Heart right ventricle (tissue), 16 donors: ENCODE measurements at regions not wholly inside any gene's neighbourhood (a gene's known extent, or its start where the extent isn't known, plus 50 kb on each side); places are given as distances from the start of the nearest gene placed in this dataset.

Source experiments
- ATAC-seq, 8 donors: fragments of 200-7000 bp; cut with Tn5 transposase; one replicate each; pipeline ENCODE4 v1.9.1; 2020; ENCODE audit warnings: mild to moderate bottlenecking in 8 of 8, moderate library complexity in 8 of 8, moderate number of reproducible peaks in 1 of 8
- DNase-seq, 2 donors: peaks; one replicate each; pipeline ENCODE4 v3.0.0-alpha.2; 2020
- H3K27ac ChIP-seq, 10 donors: fragments of 200-600 bp; sonication (generic) in 2 of 10; one replicate each; pipeline versions ENCODE4 v1.5.0 to v1.8.0; 2020 to 2022; ENCODE audit warnings: mild to moderate bottlenecking in 3 of 10
- H3K27me3 ChIP-seq, 7 donors: fragments of 200-600 bp; one replicate each; pipeline ENCODE4 v1.8.0; 2021 to 2022; ENCODE audit warnings: mild to moderate bottlenecking in 2 of 7
- H3K36me3 ChIP-seq, 9 donors: fragments of 200-600 bp; sonication (generic) in 1 of 9; one replicate each; pipeline versions ENCODE4 v1.5.0 to v1.8.0; 2020 to 2022; ENCODE audit warnings: mild to moderate bottlenecking in 2 of 9
- H3K4me1 ChIP-seq, 9 donors: fragments of 200-600 bp; sonication (generic) in 1 of 9; one replicate each; pipeline versions ENCODE4 v1.5.0 to v1.8.0; 2020 to 2022; ENCODE audit warnings: mild to moderate bottlenecking in 4 of 9
- H3K4me3 ChIP-seq, 10 donors: fragments of 200-600 bp; sonication (generic) in 2 of 10; one replicate each; pipeline versions ENCODE4 v1.5.0 to v1.8.0; 2020 to 2022; ENCODE audit warnings: mild to moderate bottlenecking in 7 of 10, moderate library complexity in 2 of 10
- H3K9me3 ChIP-seq, 11 donors: fragments of 200-600 bp in 10 of 11; sonication (generic) in 2 of 11; one replicate each; pipeline versions ENCODE4 v1.5.0 to v1.8.0; 2013 to 2022; ENCODE audit warnings: mild to moderate bottlenecking in 2 of 11, control low read depth in 1 of 11, moderate library complexity in 1 of 11
- CTCF ChIP-seq, 9 donors: fragments of 200-600 bp; sonication (generic) in 2 of 9; IDR thresholded peaks; one replicate each; pipeline versions ENCODE4 v1.5.0 to v1.8.0; 2021 to 2022; ENCODE audit warnings: antibody characterized with exemption in 9 of 9, mild to moderate bottlenecking in 5 of 9, moderate library complexity in 1 of 9
- WGBS, 2 donors: extraction: QIAGEN DNeasy Blood & Tissue Kit; methylation state at CpG; one replicate each; pipeline ENCODE4 v1.1.7; 2013; ENCODE audit warnings: inconsistent platforms in 1 of 2; 5-methylcytosine and 5-hydroxymethylcytosine counted together
- intact Hi-C, 10 donors: fragments of 100-400 bp; cut with DNase I; formaldehyde crosslinking; loops; one replicate each; pipeline versions ENCODE4 v1.11.1 to v1.14.2; 2022
- donor health status: Arrhythmogenic right ventricular cardiomyopathy.
- donor health status: ischemic (EF 13 %, LVEDD 7.1; RV severe dilation, severe dysfunction).
- donor health status: healthy with polysubstance abuse.
- donor health status: DM: no; HTN: yes; CAD: no.
- donor health status: DM: no; HTN: no; CAD: no.
- donor health status: ischemic (EF 25% LVEDD 6.9; RV normal size, moderate dysfunction).
- donor health status: ischemic (EF 25% LVEDD 5.7; RV mildly dilated, moderate dysfunction).
- donor health status: healthy.
- donor health status: DM: yes; HTN: yes; CAD: no.
- donor health status: Ischemic cardiomyopathy.
- donor health status: ischemic (EF 35%, LVEDD 5.7; RV mildly dilated, moderate dysfunction).
- donor health status: nonischemic (EF 11% LVEDD 7.7; RV severe dilation, severe dysfunction).
- donor health status: DM: yes; HTN: yes; CAD: no.
- donor health status: PGD.
- donor health status: ischemic (EF 29% LVEDD 5.4; RV normal size, mild dysfunction).
- donor health status: nonischemic (EF 23%, LVEDD 6.1; RV moderate dilation, normal function).

DNA sequence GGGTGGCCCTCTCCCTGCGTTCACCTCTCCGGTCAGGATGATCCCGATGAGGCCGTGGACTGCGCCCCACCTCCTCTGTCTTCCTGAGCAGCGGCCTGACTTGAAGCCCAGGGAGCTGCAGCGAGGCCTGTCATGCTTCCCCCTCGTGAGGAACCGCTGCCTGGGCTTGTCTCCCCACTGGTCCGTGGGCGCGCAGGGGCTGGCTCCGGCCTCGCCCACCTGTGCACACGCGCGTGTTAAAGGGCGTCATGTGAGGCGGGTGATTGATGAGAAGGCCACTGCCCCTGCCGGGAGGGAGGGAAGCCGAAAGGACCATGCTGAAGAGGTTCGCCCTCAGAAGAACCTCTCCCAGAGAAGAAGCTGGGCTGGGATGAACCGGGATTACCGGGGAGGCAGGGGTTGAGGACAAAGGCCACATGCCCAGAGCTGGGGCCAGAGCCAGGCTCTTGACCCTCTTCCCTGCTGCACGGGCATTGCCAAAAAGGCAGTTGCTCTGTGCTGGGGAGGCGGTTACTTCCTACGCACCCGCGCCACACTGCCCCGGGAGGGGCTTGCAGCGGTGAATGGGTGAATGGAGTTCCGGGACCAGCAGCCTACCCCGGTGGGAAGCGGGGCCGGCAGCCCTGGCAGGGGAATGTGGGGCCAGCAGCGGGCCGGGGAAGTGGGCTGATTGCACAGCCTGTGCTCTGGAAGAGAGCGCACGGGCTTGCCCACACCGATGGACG lies 85.9 kb upstream of the GSE1 start:
- Histone ChIP-seq H3K36me3 (no peaks in the 10 kb centered on the region), H3K4me3 (no peak overlapping the region), H3K4me1 (peaks cover 25 to 70% (median 57%) of the 10 kb centered on the region in 9 donors), H3K27me3 (no peaks in the 10 kb centered on the region), H3K27ac (peak overlapping the region in 1 of 10 donors; percentile 30), H3K9me3 (no peaks in the 10 kb centered on the region)
- no peak for TF ChIP-seq CTCF (IDR thresholded peaks at IDR 0.05)
- intact Hi-C loops: no loop called here
- ATAC-seq: no peak
- WGBS, 2 donors: 82 to 83% methylated on average over 41 of the region's 41 CpGs
- no peak for DNase-seq

DNA sequence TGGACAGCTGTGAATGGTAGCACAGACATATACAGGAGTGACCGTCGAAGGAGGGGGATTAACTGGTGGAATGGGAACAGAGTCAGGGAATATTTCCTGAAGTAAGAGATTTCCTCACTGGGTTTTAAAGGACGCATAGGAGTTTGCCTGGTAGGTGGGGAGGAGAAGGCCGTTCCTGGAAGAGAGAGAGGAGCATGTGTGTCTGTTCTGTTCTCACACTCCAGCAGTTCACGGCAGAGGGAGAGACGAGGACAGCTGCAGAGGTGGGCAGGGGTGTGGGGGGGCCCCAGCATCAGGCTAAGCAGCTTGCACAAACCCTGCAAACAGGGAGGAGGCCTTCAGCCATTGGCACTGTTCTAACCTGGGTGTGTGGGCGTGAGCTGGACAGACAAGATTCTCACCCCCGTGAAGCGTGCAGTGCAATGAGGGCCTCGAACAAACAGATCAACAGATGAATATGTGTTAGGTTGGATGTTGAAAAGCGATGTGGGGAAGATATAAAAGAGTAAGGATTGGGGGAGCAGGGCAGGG lies 85.3 kb upstream of the GSE1 start:
- Histone ChIP-seq H3K27ac (peak overlapping the region in 1 of 10 donors; percentile 30), H3K27me3 (no peaks in the 10 kb centered on the region), H3K4me1 (peaks cover 25 to 66% (median 56%) of the 10 kb centered on the region in 9 donors), H3K9me3 (no peaks in the 10 kb centered on the region), H3K4me3 (no peak overlapping the region), H3K36me3 (no peaks in the 10 kb centered on the region)
- ATAC-seq: no peak
- intact Hi-C loops: no loop called here
- WGBS, 2 donors: 90 to 93% methylated on average over 11 of the region's 11 CpGs
- TF ChIP-seq CTCF (IDR thresholded peaks at IDR 0.05): no peak
- DNase-seq: no peak

GRCh38 chr16:85528528-85529387 lies 84.4 kb upstream of the GSE1 start:
- no peak overlapping the region for H3K4me3 ChIP-seq
- no peak for DNase-seq
- no peaks in the 10 kb centered on the region for H3K36me3 ChIP-seq
- intact Hi-C loops: no loop called here
- no peaks in the 10 kb centered on the region for H3K27me3 ChIP-seq
- peak in 3 of 8 donors; percentile 9 to 35 (median 15) for ATAC-seq
- TF ChIP-seq CTCF (IDR thresholded peaks at IDR 0.05): peak in 8 of 9 donors; percentile 28 to 58 (median 48)
- WGBS, 2 donors: 74 to 84% methylated on average over 21 of the region's 21 CpGs
- H3K9me3 ChIP-seq: no peaks in the 10 kb centered on the region
- peaks cover 21 to 58% (median 46%) of the 10 kb centered on the region in 9 donors for H3K4me1 ChIP-seq
- peak overlapping the region in 7 of 10 donors; percentile 33 to 87 (median 64) for H3K27ac ChIP-seq
